Endothelial cell of umbilical vein (primary cell): ENCODE measurements at regions not wholly inside any gene's neighbourhood (a gene's known extent, or its start where the extent isn't known, plus 50 kb on each side); places are given as distances from the start of the nearest gene placed in this dataset.

Experiments
- BruUV-seq: library from RNA; stranded (reverse); fragments of 400-500 nt; replicated peaks from 2 replicates; lab custom pipeline; 2021; lab: Mats Ljungman, UMichigan
- CTCF ChIA-PET: fragments of 300-600, 350-600 bp; sonication (Branson Sonifier 250); formaldehyde crosslinking; loops from one replicate; lab custom pipeline; 2021; ENCODE audit warnings: antibody characterized with exemption, inconsistent platforms; lab: Charles Lee
- POLR2A ChIA-PET: fragments of 300-600, 350-600 bp; sonication (Branson Sonifier 250); formaldehyde crosslinking; loops from one replicate; lab custom pipeline; 2021; ENCODE audit warnings: antibody characterized with exemption, inconsistent platforms; lab: Charles Lee
- DNase-seq: peaks from one replicate; pipeline ENCODE4 v3.0.0-alpha.2; 2011; ENCODE audit warnings: low read depth, low spot score
- FAIRE-seq: peaks from 2 replicates; lab custom pipeline; 2011; peaks lifted over from hg19 to GRCh38; lab: Jason Lieb, UNC
- H2AFZ ChIP-seq: 2 replicates; pipeline ENCODE4 v1.6.0; 2012; ENCODE audit warnings: low read depth, low read length, control low read depth, inconsistent platforms
- H3K27ac ChIP-seq: 2 replicates; pipeline ENCODE4 v1.5.1; 2011; ENCODE audit warnings: low read depth, mild to moderate bottlenecking, control low read depth, low read length, moderate library complexity; ENCODE audit not compliant: insufficient read depth
- H3K27me3 ChIP-seq, 2 experiments: 2 replicates each; pipeline versions ENCODE4 v1.6.0 to v1.6.1; 2011; ENCODE audit warnings: low read length in 2 of 2, mixed read lengths in 1 of 2; ENCODE audit not compliant: control insufficient read depth in 2 of 2, insufficient read depth in 2 of 2
- H3K36me3 ChIP-seq, 2 experiments: 2 replicates in 1 of 2; 3 replicates in 1 of 2; pipeline ENCODE4 v1.5.1; 2011; ENCODE audit warnings: low read length in 2 of 2, mild to moderate bottlenecking in 1 of 2, moderate library complexity in 1 of 2; ENCODE audit not compliant: control insufficient read depth in 2 of 2, insufficient read depth in 2 of 2; ENCODE audit errors: extremely low read depth in 1 of 2
- H3K4me1 ChIP-seq: 3 replicates; pipeline ENCODE4 v1.5.1; 2011; ENCODE audit warnings: mild to moderate bottlenecking, low read length; ENCODE audit not compliant: control insufficient read depth, insufficient read depth; ENCODE audit errors: extremely low read depth
- H3K4me2 ChIP-seq: 2 replicates; pipeline ENCODE4 v1.6.1; 2011; ENCODE audit warnings: low read length, control low read depth, mixed read lengths; ENCODE audit not compliant: insufficient read depth
- H3K4me3 ChIP-seq, 3 experiments: fragments of 200-600 bp in 1 of 3; sonication (generic), shearing (Covaris generic) in 1 of 3; replicated peaks in 1 of 3; 2 replicates each; pipeline ENCODE4 v1.5.1; 2011 to 2016; ENCODE audit warnings: control low read depth in 3 of 3, low read length in 3 of 3, mild to moderate bottlenecking in 2 of 3, inconsistent platforms in 1 of 3, low read depth in 1 of 3, moderate library complexity in 1 of 3; ENCODE audit not compliant: insufficient read depth in 1 of 3
- H3K79me2 ChIP-seq: 2 replicates; pipeline ENCODE4 v1.6.0; 2012; ENCODE audit warnings: low read length, inconsistent platforms; ENCODE audit not compliant: control insufficient read depth, insufficient read depth
- H3K9ac ChIP-seq: replicated peaks from 2 replicates; pipeline ENCODE3; 2011; ENCODE audit warnings: low read length, control low read depth; ENCODE audit not compliant: insufficient read depth; ENCODE audit errors: extremely low read depth
- H3K9me1 ChIP-seq: replicated peaks from 3 replicates; pipeline ENCODE4 v1.6.0; 2011; ENCODE audit warnings: mild to moderate bottlenecking, low read length; ENCODE audit not compliant: control insufficient read depth, insufficient read depth; ENCODE audit errors: extremely low read depth
- H3K9me3 ChIP-seq: replicated peaks from 2 replicates; pipeline ENCODE4 v1.5.1; 2012; ENCODE audit warnings: low read length, inconsistent platforms; ENCODE audit not compliant: control insufficient read depth, insufficient read depth
- H4K20me1 ChIP-seq: replicated peaks from 2 replicates; pipeline ENCODE3; 2011; ENCODE audit warnings: mild to moderate bottlenecking, low read length; ENCODE audit not compliant: control insufficient read depth, insufficient read depth; ENCODE audit errors: extremely low read depth
- CTCF ChIP-seq, 2 donors: IDR thresholded peaks; 1 replicate in 1 of 2; 2 replicates in 1 of 2; pipeline ENCODE4 v1.5.1; 2011; ENCODE audit warnings: low read length in 2 of 2, mild to moderate bottlenecking in 2 of 2, moderate library complexity in 2 of 2, control low read depth in 1 of 2, inconsistent platforms in 1 of 2, low read depth in 1 of 2; ENCODE audit not compliant: insufficient read depth in 1 of 2; ENCODE audit errors: extremely low read depth in 1 of 2
- EZH2 ChIP-seq: IDR thresholded peaks from 2 replicates; pipeline ENCODE4 v1.6.1; 2012; ENCODE audit warnings: borderline replicate concordance, low read depth, mild to moderate bottlenecking, moderate library complexity, low read length, inconsistent platforms; ENCODE audit not compliant: severe bottlenecking
- FOS ChIP-seq: IDR thresholded peaks from 2 replicates; pipeline ENCODE4 v1.6.1; 2011; ENCODE audit warnings: mild to moderate bottlenecking, low read length, moderate library complexity, borderline replicate concordance; ENCODE audit not compliant: insufficient read depth
- GATA2 ChIP-seq: IDR thresholded peaks from 2 replicates; pipeline ENCODE4 v1.7.0; 2011; ENCODE audit warnings: low read depth, mild to moderate bottlenecking, moderate library complexity, mixed read lengths, low read length; ENCODE audit not compliant: insufficient read length, insufficient read depth
- JUN ChIP-seq: IDR thresholded peaks from 2 replicates; pipeline ENCODE4 v1.6.1; 2011; ENCODE audit warnings: borderline replicate concordance, low read depth; ENCODE audit not compliant: insufficient read length, insufficient read depth
- MAX ChIP-seq: IDR thresholded peaks from 2 replicates; pipeline ENCODE4 v1.6.1; 2011; ENCODE audit not compliant: insufficient read depth, insufficient read length
- MYC ChIP-seq: IDR thresholded peaks from one replicate; pipeline ENCODE4 v1.6.1; 2011; ENCODE audit warnings: mild to moderate bottlenecking, low read depth, low read length
- POLR2A ChIP-seq: IDR thresholded peaks from 2 replicates; pipeline ENCODE4 v1.6.1; 2012; ENCODE audit warnings: low read depth, mild to moderate bottlenecking, control low read depth, low read length
- POLR2AphosphoS5 ChIP-seq: IDR thresholded peaks from 2 replicates; pipeline ENCODE4 v1.6.1; 2012; ENCODE audit warnings: low read depth, mild to moderate bottlenecking, control low read depth, low read length, moderate library complexity; ENCODE audit not compliant: insufficient read depth
- dilution Hi-C: fragments of 300-500 bp; cut with MboI; formaldehyde crosslinking; loops from one replicate; pipeline ENCODE4 v1.15.0; 2019; ENCODE audit warnings: low sequenced_read_pairs; ENCODE audit not compliant: extremely low pct_ligation_motif_present
- intact Hi-C: fragments of 100-400 bp; cut with micrococcal nuclease; formaldehyde crosslinking; loops from one replicate; pipeline ENCODE4 v1.10.0; 2022

GRCh38 chrX:114087543-114087942, 496.3 kb upstream of the HTR2C start:
- no peaks in the 10 kb centered on the region for H3K9me1 ChIP-seq
- H3K4me2 ChIP-seq = no peak overlapping the region
- H2AFZ ChIP-seq = no peak overlapping the region
- BruUV-seq = no TSS peak
- DNase-seq (no peak), FAIRE-seq (no peak)
- no peaks in the 10 kb centered on the region for H4K20me1 ChIP-seq
- H3K9ac ChIP-seq = no peak overlapping the region
- ChIA-PET POLR2A (no interaction called here), CTCF (no interaction called here)
- no peak overlapping the region for H3K4me3 ChIP-seq
- intact Hi-C loops (no loop called here), dilution Hi-C loops (no loop called here)
- H3K4me1 ChIP-seq = no peaks in the 10 kb centered on the region
- H3K79me2 ChIP-seq = no peaks in the 10 kb centered on the region
- no peak overlapping the region for H3K27ac ChIP-seq
- no peaks in the 10 kb centered on the region for H3K27me3 ChIP-seq
- TF ChIP-seq POLR2AphosphoS5 (no peak), JUN (no peak), EZH2 (no peak), POLR2A (no peak), FOS (no peak), CTCF (IDR thresholded peaks at IDR 0.05; ENCODE audit: extremely low read depth in 1 of 2, insufficient read depth in 1 of 2, low read depth in 1 of 2, low read length in 2 of 2) (no peak), MAX (no peak), MYC (no peak), GATA2 (no peak)
- H3K36me3 ChIP-seq = no peaks in the 10 kb centered on the region
- no peaks in the 10 kb centered on the region for H3K9me3 ChIP-seq
